SK-N-SH (cell line): ENCODE measurements at regions not wholly inside any gene's neighbourhood (a gene's known extent, or its start where the extent isn't known, plus 50 kb on each side); places are given as distances from the start of the nearest gene placed in this dataset.

Source experiments
- EP300 ChIP-seq, 2 experiments: IDR thresholded peaks; 2 replicates each; pipeline versions ENCODE4 v1.4.0 to v1.6.1; 2012; ENCODE audit warnings: borderline replicate concordance in 1 of 2, low read depth in 1 of 2, low read length in 1 of 2
- FOXJ3 ChIP-seq: sonication (generic); formaldehyde crosslinking; IDR thresholded peaks from 2 replicates; pipeline ENCODE4 v1.5.1; 2020; ENCODE audit warnings: mild to moderate bottlenecking, missing genetic modification reagents
- GABPA ChIP-seq: IDR thresholded peaks from 2 replicates; pipeline ENCODE4 v1.4.0; 2012; ENCODE audit warnings: low read depth, mild to moderate bottlenecking
- NFIC ChIP-seq: IDR thresholded peaks from 2 replicates; pipeline ENCODE4 v1.4.0; 2012; ENCODE audit warnings: borderline replicate concordance
- NRF1 ChIP-seq: IDR thresholded peaks from 2 replicates; pipeline ENCODE4 v1.6.1; 2012; ENCODE audit warnings: low read depth, mild to moderate bottlenecking, low read length
- POLR2AphosphoS5 ChIP-seq: IDR thresholded peaks from 2 replicates; pipeline ENCODE4 v1.6.1; 2012; ENCODE audit warnings: low read depth, low read length
- RAD21 ChIP-seq: IDR thresholded peaks from 2 replicates; pipeline ENCODE4 v1.6.1; 2012; ENCODE audit warnings: mild to moderate bottlenecking, low read length
- SMC3 ChIP-seq: IDR thresholded peaks from 2 replicates; pipeline ENCODE4 v1.6.1; 2012; ENCODE audit warnings: low read depth, low read length, improper control_type of control experiment
- TAF1 ChIP-seq: IDR thresholded peaks from 2 replicates; pipeline ENCODE4 v1.6.1; 2012; ENCODE audit warnings: low read depth, mild to moderate bottlenecking, low read length, moderate library complexity, borderline replicate concordance
- YY1 ChIP-seq: IDR thresholded peaks from 2 replicates; pipeline ENCODE4 v1.4.0; 2012; ENCODE audit warnings: low read depth, mild to moderate bottlenecking
- TF ChIP-seq, protein P1 (sequence below): IDR thresholded peaks from 2 replicates; pipeline ENCODE4 v1.4.0; 2012; ENCODE audit warnings: low read depth, borderline replicate concordance
- TF ChIP-seq, protein P2 (sequence below): fragments of 200-600 bp; sonication (generic); IDR thresholded peaks from 2 replicates; pipeline ENCODE4 v1.6.1; 2017; ENCODE audit warnings: antibody characterized with exemption, mild to moderate bottlenecking, moderate library complexity
- TF ChIP-seq, protein P3 (sequence below): fragments of 150-350 bp; IDR thresholded peaks from 2 replicates; pipeline ENCODE4 v1.6.1; 2017; ENCODE audit warnings: antibody characterized with exemption, low read length, low read depth, borderline replicate concordance
- TF ChIP-seq, protein P4 (sequence below): IDR thresholded peaks from 2 replicates; pipeline ENCODE4 v1.4.0; 2012; ENCODE audit warnings: low read depth, borderline replicate concordance

DNA sequence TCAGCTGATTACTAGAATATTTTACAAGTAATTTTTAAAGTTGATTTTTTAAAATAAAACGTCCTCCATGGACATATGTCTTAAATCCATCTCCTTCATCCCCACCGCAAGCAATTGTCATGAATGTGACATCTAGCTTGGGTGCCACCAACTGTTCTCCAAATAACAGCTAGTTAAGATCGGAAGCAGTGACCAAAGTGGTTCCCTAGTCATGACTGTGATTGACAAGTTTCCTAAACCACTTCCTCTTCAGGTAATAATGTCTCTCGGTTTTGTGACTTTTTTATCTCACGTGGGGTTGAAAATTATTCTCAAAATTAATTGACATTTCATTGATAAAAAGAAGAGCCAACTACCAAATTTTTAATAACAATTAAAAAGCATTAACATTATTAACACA, 135.3 kb upstream of the MIR17HG start:
- TF ChIP-seq, protein P1, sequence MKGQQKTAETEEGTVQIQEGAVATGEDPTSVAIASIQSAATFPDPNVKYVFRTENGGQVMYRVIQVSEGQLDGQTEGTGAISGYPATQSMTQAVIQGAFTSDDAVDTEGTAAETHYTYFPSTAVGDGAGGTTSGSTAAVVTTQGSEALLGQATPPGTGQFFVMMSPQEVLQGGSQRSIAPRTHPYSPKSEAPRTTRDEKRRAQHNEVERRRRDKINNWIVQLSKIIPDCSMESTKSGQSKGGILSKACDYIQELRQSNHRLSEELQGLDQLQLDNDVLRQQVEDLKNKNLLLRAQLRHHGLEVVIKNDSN = no peak
- no peak for TF ChIP-seq YY1
- TF ChIP-seq TAF1 = no peak
- TF ChIP-seq, protein P2, sequence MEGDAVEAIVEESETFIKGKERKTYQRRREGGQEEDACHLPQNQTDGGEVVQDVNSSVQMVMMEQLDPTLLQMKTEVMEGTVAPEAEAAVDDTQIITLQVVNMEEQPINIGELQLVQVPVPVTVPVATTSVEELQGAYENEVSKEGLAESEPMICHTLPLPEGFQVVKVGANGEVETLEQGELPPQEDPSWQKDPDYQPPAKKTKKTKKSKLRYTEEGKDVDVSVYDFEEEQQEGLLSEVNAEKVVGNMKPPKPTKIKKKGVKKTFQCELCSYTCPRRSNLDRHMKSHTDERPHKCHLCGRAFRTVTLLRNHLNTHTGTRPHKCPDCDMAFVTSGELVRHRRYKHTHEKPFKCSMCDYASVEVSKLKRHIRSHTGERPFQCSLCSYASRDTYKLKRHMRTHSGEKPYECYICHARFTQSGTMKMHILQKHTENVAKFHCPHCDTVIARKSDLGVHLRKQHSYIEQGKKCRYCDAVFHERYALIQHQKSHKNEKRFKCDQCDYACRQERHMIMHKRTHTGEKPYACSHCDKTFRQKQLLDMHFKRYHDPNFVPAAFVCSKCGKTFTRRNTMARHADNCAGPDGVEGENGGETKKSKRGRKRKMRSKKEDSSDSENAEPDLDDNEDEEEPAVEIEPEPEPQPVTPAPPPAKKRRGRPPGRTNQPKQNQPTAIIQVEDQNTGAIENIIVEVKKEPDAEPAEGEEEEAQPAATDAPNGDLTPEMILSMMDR = no peak
- TF ChIP-seq FOXJ3 (CRISPR knock-in tag) = no peak
- TF ChIP-seq GABPA = no peak
- no peak for TF ChIP-seq SMC3
- TF ChIP-seq NFIC = no peak
- TF ChIP-seq EP300 (IDR thresholded peaks at IDR 0.05; ENCODE audit: borderline replicate concordance in 1 of 2, low read depth in 1 of 2, low read length in 1 of 2) = no peak
- TF ChIP-seq, protein P3, sequence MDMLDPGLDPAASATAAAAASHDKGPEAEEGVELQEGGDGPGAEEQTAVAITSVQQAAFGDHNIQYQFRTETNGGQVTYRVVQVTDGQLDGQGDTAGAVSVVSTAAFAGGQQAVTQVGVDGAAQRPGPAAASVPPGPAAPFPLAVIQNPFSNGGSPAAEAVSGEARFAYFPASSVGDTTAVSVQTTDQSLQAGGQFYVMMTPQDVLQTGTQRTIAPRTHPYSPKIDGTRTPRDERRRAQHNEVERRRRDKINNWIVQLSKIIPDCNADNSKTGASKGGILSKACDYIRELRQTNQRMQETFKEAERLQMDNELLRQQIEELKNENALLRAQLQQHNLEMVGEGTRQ = no peak
- no peak for TF ChIP-seq RAD21
- no peak for TF ChIP-seq NRF1
- TF ChIP-seq, protein P4, sequence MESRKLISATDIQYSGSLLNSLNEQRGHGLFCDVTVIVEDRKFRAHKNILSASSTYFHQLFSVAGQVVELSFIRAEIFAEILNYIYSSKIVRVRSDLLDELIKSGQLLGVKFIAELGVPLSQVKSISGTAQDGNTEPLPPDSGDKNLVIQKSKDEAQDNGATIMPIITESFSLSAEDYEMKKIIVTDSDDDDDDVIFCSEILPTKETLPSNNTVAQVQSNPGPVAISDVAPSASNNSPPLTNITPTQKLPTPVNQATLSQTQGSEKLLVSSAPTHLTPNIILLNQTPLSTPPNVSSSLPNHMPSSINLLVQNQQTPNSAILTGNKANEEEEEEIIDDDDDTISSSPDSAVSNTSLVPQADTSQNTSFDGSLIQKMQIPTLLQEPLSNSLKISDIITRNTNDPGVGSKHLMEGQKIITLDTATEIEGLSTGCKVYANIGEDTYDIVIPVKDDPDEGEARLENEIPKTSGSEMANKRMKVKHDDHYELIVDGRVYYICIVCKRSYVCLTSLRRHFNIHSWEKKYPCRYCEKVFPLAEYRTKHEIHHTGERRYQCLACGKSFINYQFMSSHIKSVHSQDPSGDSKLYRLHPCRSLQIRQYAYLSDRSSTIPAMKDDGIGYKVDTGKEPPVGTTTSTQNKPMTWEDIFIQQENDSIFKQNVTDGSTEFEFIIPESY = no peak
- no peak for TF ChIP-seq POLR2AphosphoS5
